ENCODE measurements at regions not wholly inside any gene's neighbourhood (a gene's known extent, or its start where the extent isn't known, plus 50 kb on each side); places are given as distances from the start of the nearest gene placed in this dataset.

DNA sequence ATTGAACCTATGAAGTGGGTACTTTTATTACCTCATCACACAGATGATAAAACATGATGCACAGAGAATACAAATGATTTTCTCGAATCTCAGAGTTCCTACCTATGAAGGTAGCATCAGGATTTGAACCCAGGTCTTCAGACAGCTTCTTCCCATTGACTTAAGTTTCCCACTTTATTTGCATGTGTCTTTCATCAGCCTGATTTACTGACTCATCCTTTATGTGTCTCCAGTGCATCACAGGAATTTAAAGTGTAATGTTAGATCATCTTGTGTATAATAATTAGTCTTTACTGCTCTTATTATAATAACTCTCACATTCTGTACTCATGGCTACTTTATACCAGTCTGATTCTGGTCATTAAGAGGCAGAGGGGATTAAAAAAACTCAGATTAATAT is 449.4 kb upstream of the SUCLG2 start:
- Histone ChIP-seq H2AFZ (ENCODE audit: low read length) (no peak overlapping the region), H4K8ac (ENCODE audit: low read depth, low read length) (no peak overlapping the region), H2BK12ac (ENCODE audit: low read length) (no peak overlapping the region), H3K4me1 (ENCODE audit: control insufficient read depth in 2 of 2, insufficient read depth in 1 of 2, low read depth in 1 of 2, low read length in 2 of 2) (no peaks in the 10 kb centered on the region), H2BK5ac (ENCODE audit: low read length) (no peak overlapping the region), H3K23ac (ENCODE audit: low read depth, low read length, poor library complexity) (no peak overlapping the region), H3K9ac (ENCODE audit: low read depth, low read length, poor library complexity) (no peak overlapping the region), H3K36me3 (replicated peaks in 1 of 2; ENCODE audit: control insufficient read depth in 2 of 2, insufficient read depth in 2 of 2, low read length in 2 of 2) (no peaks in the 10 kb centered on the region), H3K4me3 (ENCODE audit: low read length in 2 of 2) (no peak overlapping the region), H2BK15ac (ENCODE audit: low read length) (no peak overlapping the region), H4K91ac (ENCODE audit: low read depth, low read length, poor library complexity) (no peak overlapping the region), H3K4me2 (ENCODE audit: insufficient read depth, low read length, poor library complexity, severe bottlenecking) (no peak overlapping the region), H3K4ac (ENCODE audit: low read length) (no peak overlapping the region), H2BK120ac (ENCODE audit: low read depth, low read length) (no peak overlapping the region), H3K79me1 (ENCODE audit: low read depth, low read length) (no peaks in the 10 kb centered on the region), H3K14ac (ENCODE audit: low read length) (no peak overlapping the region), H3K27me3 (ENCODE audit: control insufficient read depth in 3 of 3, insufficient read depth in 3 of 3, low read depth in 1 of 3, low read length in 3 of 3) (no peaks in the 10 kb centered on the region), H2AK5ac (ENCODE audit: low read depth, low read length) (no peak overlapping the region), H3K27ac (replicated peaks; ENCODE audit: low read length) (no peak overlapping the region), H3K18ac (ENCODE audit: low read length) (no peak overlapping the region), H3K9me3 (replicated peaks in 1 of 2; ENCODE audit: control insufficient read depth in 2 of 2, insufficient read depth in 1 of 2, low read depth in 1 of 2, low read length in 2 of 2) (no peaks in the 10 kb centered on the region)
- no peak for DNase-seq (ENCODE audit: low spot score)
- no CpG with 5 or more reads among the region's 1 CpG for WGBS, 2 donors (ENCODE audit: extremely low coverage in 2 of 2, insufficient read length in 2 of 2, insufficient replicate concordance in 1 of 2)

DNA sequence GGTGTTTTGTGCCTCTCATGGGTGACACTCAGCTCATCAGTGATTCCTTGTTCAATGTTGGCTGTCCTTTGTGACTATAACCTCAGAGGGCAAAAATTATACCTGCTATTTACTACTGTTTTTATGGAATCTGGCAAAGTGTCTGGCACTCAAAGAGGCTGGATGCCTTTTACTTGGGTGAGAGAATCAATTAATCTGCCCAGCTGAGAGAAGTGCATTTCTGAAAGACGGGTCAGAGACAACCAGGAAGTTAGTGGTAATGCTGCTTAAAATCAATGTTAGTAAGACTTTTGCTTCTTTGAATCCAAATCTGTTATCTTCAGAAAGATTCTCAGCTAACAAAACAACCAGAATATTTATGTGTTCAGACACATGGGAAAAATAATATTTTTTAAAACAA is 436.2 kb upstream of the SUCLG2 start:
- Histone ChIP-seq H3K27me3 (ENCODE audit: control insufficient read depth in 3 of 3, insufficient read depth in 3 of 3, low read depth in 1 of 3, low read length in 3 of 3) (no peaks in the 10 kb centered on the region), H3K4me2 (ENCODE audit: insufficient read depth, low read length, poor library complexity, severe bottlenecking) (no peak overlapping the region), H3K4ac (ENCODE audit: low read length) (no peak overlapping the region), H2BK12ac (ENCODE audit: low read length) (no peak overlapping the region), H2AK5ac (ENCODE audit: low read depth, low read length) (no peak overlapping the region), H2AFZ (ENCODE audit: low read length) (no peak overlapping the region), H3K4me3 (ENCODE audit: low read length in 2 of 2) (no peak overlapping the region), H3K23ac (ENCODE audit: low read depth, low read length, poor library complexity) (no peak overlapping the region), H2BK120ac (ENCODE audit: low read depth, low read length) (no peak overlapping the region), H3K9ac (ENCODE audit: low read depth, low read length, poor library complexity) (no peak overlapping the region), H4K91ac (ENCODE audit: low read depth, low read length, poor library complexity) (no peak overlapping the region), H2BK15ac (ENCODE audit: low read length) (no peak overlapping the region), H3K27ac (replicated peaks; ENCODE audit: low read length) (no peak overlapping the region), H3K4me1 (ENCODE audit: control insufficient read depth in 2 of 2, insufficient read depth in 1 of 2, low read depth in 1 of 2, low read length in 2 of 2) (no peaks in the 10 kb centered on the region), H4K8ac (ENCODE audit: low read depth, low read length) (no peak overlapping the region), H3K14ac (ENCODE audit: low read length) (no peak overlapping the region), H3K79me1 (ENCODE audit: low read depth, low read length) (no peaks in the 10 kb centered on the region), H3K9me3 (replicated peaks in 1 of 2; ENCODE audit: control insufficient read depth in 2 of 2, insufficient read depth in 1 of 2, low read depth in 1 of 2, low read length in 2 of 2) (no peaks in the 10 kb centered on the region), H3K18ac (ENCODE audit: low read length) (no peak overlapping the region), H3K36me3 (replicated peaks in 1 of 2; ENCODE audit: control insufficient read depth in 2 of 2, insufficient read depth in 2 of 2, low read length in 2 of 2) (no peaks in the 10 kb centered on the region), H2BK5ac (ENCODE audit: low read length) (no peak overlapping the region)
- WGBS, 2 donors (ENCODE audit: extremely low coverage in 2 of 2, insufficient read length in 2 of 2, insufficient replicate concordance in 1 of 2) = no CpG with 5 or more reads among the region's 1 CpG
- no peak for DNase-seq (ENCODE audit: low spot score)

DNA sequence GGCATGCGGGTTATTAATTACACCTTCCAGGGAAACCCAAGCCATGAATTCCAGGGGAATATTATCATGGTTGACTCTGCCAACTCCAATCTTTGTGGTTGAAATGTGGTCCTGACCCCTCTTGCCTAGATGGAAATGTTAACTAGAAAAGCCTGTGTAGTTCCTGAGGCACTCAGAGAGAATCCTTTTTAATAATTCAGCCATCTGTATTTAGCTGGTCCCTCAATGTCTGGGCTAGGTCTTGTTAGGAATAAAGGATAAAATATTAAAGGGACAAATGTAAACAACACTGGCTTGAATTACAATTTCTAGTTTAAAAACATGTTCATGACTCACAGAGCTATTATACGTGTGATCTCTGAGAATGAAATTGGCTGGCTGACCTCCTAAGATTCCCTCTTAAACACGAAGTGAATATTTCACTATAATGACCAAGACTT is 435.2 kb upstream of the SUCLG2 start:
- Histone ChIP-seq H2AK5ac (ENCODE audit: low read depth, low read length) (no peak overlapping the region), H3K4ac (ENCODE audit: low read length) (no peak overlapping the region), H3K14ac (ENCODE audit: low read length) (no peak overlapping the region), H3K4me3 (ENCODE audit: low read length in 2 of 2) (no peak overlapping the region), H3K36me3 (replicated peaks in 1 of 2; ENCODE audit: control insufficient read depth in 2 of 2, insufficient read depth in 2 of 2, low read length in 2 of 2) (no peaks in the 10 kb centered on the region), H3K4me2 (ENCODE audit: insufficient read depth, low read length, poor library complexity, severe bottlenecking) (no peak overlapping the region), H3K79me1 (ENCODE audit: low read depth, low read length) (no peaks in the 10 kb centered on the region), H2BK120ac (ENCODE audit: low read depth, low read length) (no peak overlapping the region), H4K8ac (ENCODE audit: low read depth, low read length) (no peak overlapping the region), H3K23ac (ENCODE audit: low read depth, low read length, poor library complexity) (no peak overlapping the region), H2BK15ac (ENCODE audit: low read length) (no peak overlapping the region), H2AFZ (ENCODE audit: low read length) (no peak overlapping the region), H3K18ac (ENCODE audit: low read length) (no peak overlapping the region), H3K4me1 (ENCODE audit: control insufficient read depth in 2 of 2, insufficient read depth in 1 of 2, low read depth in 1 of 2, low read length in 2 of 2) (no peaks in the 10 kb centered on the region), H3K9me3 (replicated peaks in 1 of 2; ENCODE audit: control insufficient read depth in 2 of 2, insufficient read depth in 1 of 2, low read depth in 1 of 2, low read length in 2 of 2) (no peaks in the 10 kb centered on the region), H2BK12ac (ENCODE audit: low read length) (no peak overlapping the region), H3K27ac (replicated peaks; ENCODE audit: low read length) (no peak overlapping the region), H4K91ac (ENCODE audit: low read depth, low read length, poor library complexity) (no peak overlapping the region), H2BK5ac (ENCODE audit: low read length) (no peak overlapping the region), H3K9ac (ENCODE audit: low read depth, low read length, poor library complexity) (no peak overlapping the region), H3K27me3 (ENCODE audit: control insufficient read depth in 3 of 3, insufficient read depth in 3 of 3, low read depth in 1 of 3, low read length in 3 of 3) (no peaks in the 10 kb centered on the region)
- no peak for DNase-seq (ENCODE audit: low spot score)
- WGBS, 2 donors (ENCODE audit: extremely low coverage in 2 of 2, insufficient read length in 2 of 2, insufficient replicate concordance in 1 of 2) = no CpG with 5 or more reads among the region's 3 CpGs

- H2BK12ac ChIP-seq (ENCODE audit: low read length) = no peak overlapping the region
- H3K4me3 ChIP-seq (ENCODE audit: low read length in 2 of 2) = no peak overlapping the region
- H3K79me1 ChIP-seq (ENCODE audit: low read depth, low read length) = no peaks in the 10 kb centered on the region
- no peak overlapping the region for H2AK5ac ChIP-seq (ENCODE audit: low read depth, low read length)
- no peaks in the 10 kb centered on the region for H3K4me1 ChIP-seq (ENCODE audit: control insufficient read depth in 2 of 2, insufficient read depth in 1 of 2, low read depth in 1 of 2, low read length in 2 of 2)
- H3K27ac ChIP-seq (replicated peaks; ENCODE audit: low read length) = no peak overlapping the region
- H3K9ac ChIP-seq (ENCODE audit: low read depth, low read length, poor library complexity) = no peak overlapping the region
- H3K23ac ChIP-seq (ENCODE audit: low read depth, low read length, poor library complexity) = no peak overlapping the region
- H4K91ac ChIP-seq (ENCODE audit: low read depth, low read length, poor library complexity) = no peak overlapping the region
- H3K4me2 ChIP-seq (ENCODE audit: insufficient read depth, low read length, poor library complexity, severe bottlenecking) = no peak overlapping the region
- no peak overlapping the region for H3K4ac ChIP-seq (ENCODE audit: low read length)
- H2AFZ ChIP-seq (ENCODE audit: low read length) = no peak overlapping the region
- no peak overlapping the region for H2BK15ac ChIP-seq (ENCODE audit: low read length)
- no peak overlapping the region for H4K8ac ChIP-seq (ENCODE audit: low read depth, low read length)
- no CpG with 5 or more reads among the region's 3 CpGs for WGBS, 2 donors (ENCODE audit: extremely low coverage in 2 of 2, insufficient read length in 2 of 2, insufficient replicate concordance in 1 of 2)
- no peaks in the 10 kb centered on the region for H3K27me3 ChIP-seq (ENCODE audit: control insufficient read depth in 3 of 3, insufficient read depth in 3 of 3, low read depth in 1 of 3, low read length in 3 of 3)
- no peak overlapping the region for H2BK5ac ChIP-seq (ENCODE audit: low read length)
- H3K18ac ChIP-seq (ENCODE audit: low read length) = no peak overlapping the region
- DNase-seq (ENCODE audit: low spot score) = no peak
- H3K36me3 ChIP-seq (replicated peaks in 1 of 2; ENCODE audit: control insufficient read depth in 2 of 2, insufficient read depth in 2 of 2, low read length in 2 of 2) = no peaks in the 10 kb centered on the region
- no peak overlapping the region for H2BK120ac ChIP-seq (ENCODE audit: low read depth, low read length)
- H3K9me3 ChIP-seq (replicated peaks in 1 of 2; ENCODE audit: control insufficient read depth in 2 of 2, insufficient read depth in 1 of 2, low read depth in 1 of 2, low read length in 2 of 2) = no peaks in the 10 kb centered on the region
- no peak overlapping the region for H3K14ac ChIP-seq (ENCODE audit: low read length)
These were observed 434.2 kb upstream of the SUCLG2 start for GRCh38 chr3:68088636-68089035.

All from neuronal stem cell (in vitro differentiated cells).